ENCODE measurements at regions not wholly inside any gene's neighbourhood (a gene's known extent, or its start where the extent isn't known, plus 50 kb on each side); places are given as distances from the start of the nearest gene placed in this dataset.

GRCh38 chr11:32039149-32039548 is 51.7 kb upstream of the RCN1 start:
- Histone ChIP-seq H3K36me3 (ENCODE audit: control insufficient read depth in 2 of 3, insufficient read depth in 3 of 3, low read length in 3 of 3) (no peaks in the 10 kb centered on the region), H3K9me3 (ENCODE audit: control insufficient read depth in 2 of 3, insufficient read depth in 1 of 3, low read length in 3 of 3) (no peaks in the 10 kb centered on the region), H3K4me3 (ENCODE audit: low read length in 3 of 3) (no peak overlapping the region), H3K27me3 (ENCODE audit: control insufficient read depth, insufficient read depth, low read length) (no peaks in the 10 kb centered on the region), H3K27ac (ENCODE audit: low read depth in 2 of 2, low read length in 2 of 2) (no peak overlapping the region), H3K9ac (ENCODE audit: low read length in 3 of 3) (no peak overlapping the region), H3K4me1 (ENCODE audit: control insufficient read depth in 2 of 3, insufficient read depth in 2 of 3, low read depth in 1 of 3, low read length in 3 of 3) (no peaks in the 10 kb centered on the region)
- intact Hi-C loops (cut with DNase I): no loop called here
- DNase-seq (no peak), FAIRE-seq (no peak)
- TF ChIP-seq CTCF (IDR thresholded peaks at IDR 0.05; ENCODE audit: borderline replicate concordance, extremely low read depth, insufficient read depth): no peak

- H3K9me3 ChIP-seq (ENCODE audit: control insufficient read depth in 2 of 3, insufficient read depth in 1 of 3, low read length in 3 of 3): no peaks in the 10 kb centered on the region
- no peaks in the 10 kb centered on the region for H3K27me3 ChIP-seq (ENCODE audit: control insufficient read depth, insufficient read depth, low read length)
- no peaks in the 10 kb centered on the region for H3K36me3 ChIP-seq (ENCODE audit: control insufficient read depth in 2 of 3, insufficient read depth in 3 of 3, low read length in 3 of 3)
- no peak for TF ChIP-seq CTCF (IDR thresholded peaks at IDR 0.05; ENCODE audit: borderline replicate concordance, extremely low read depth, insufficient read depth)
- no peak overlapping the region for H3K9ac ChIP-seq (ENCODE audit: low read length in 3 of 3)
- DNase-seq (no peak), FAIRE-seq (no peak)
- no peak overlapping the region for H3K27ac ChIP-seq (ENCODE audit: low read depth in 2 of 2, low read length in 2 of 2)
- no peaks in the 10 kb centered on the region for H3K4me1 ChIP-seq (ENCODE audit: control insufficient read depth in 2 of 3, insufficient read depth in 2 of 3, low read depth in 1 of 3, low read length in 3 of 3)
- intact Hi-C loops (cut with DNase I): no loop called here
- H3K4me3 ChIP-seq (ENCODE audit: low read length in 3 of 3): no peak overlapping the region
Observed at GRCh38 chr11:32034680-32035079, 56.2 kb upstream of the RCN1 start.

GRCh38 chr11:32034149-32034548 is 56.7 kb upstream of the RCN1 start:
- Histone ChIP-seq H3K36me3 (ENCODE audit: control insufficient read depth in 2 of 3, insufficient read depth in 3 of 3, low read length in 3 of 3) (no peaks in the 10 kb centered on the region), H3K27ac (ENCODE audit: low read depth in 2 of 2, low read length in 2 of 2) (no peak overlapping the region), H3K9me3 (ENCODE audit: control insufficient read depth in 2 of 3, insufficient read depth in 1 of 3, low read length in 3 of 3) (no peaks in the 10 kb centered on the region), H3K27me3 (ENCODE audit: control insufficient read depth, insufficient read depth, low read length) (no peaks in the 10 kb centered on the region), H3K9ac (ENCODE audit: low read length in 3 of 3) (no peak overlapping the region), H3K4me1 (ENCODE audit: control insufficient read depth in 2 of 3, insufficient read depth in 2 of 3, low read depth in 1 of 3, low read length in 3 of 3) (no peaks in the 10 kb centered on the region), H3K4me3 (ENCODE audit: low read length in 3 of 3) (no peak overlapping the region)
- no peak for FAIRE-seq
- no peak for TF ChIP-seq CTCF (IDR thresholded peaks at IDR 0.05; ENCODE audit: borderline replicate concordance, extremely low read depth, insufficient read depth)
- no peak for DNase-seq
- intact Hi-C loops (cut with DNase I): no loop called here

GRCh38 chr11:32033491-32033890 is 57.4 kb upstream of the RCN1 start:
- TF ChIP-seq CTCF (IDR thresholded peaks at IDR 0.05; ENCODE audit: borderline replicate concordance, extremely low read depth, insufficient read depth): no peak
- no peak for DNase-seq
- no peak overlapping the region for H3K4me3 ChIP-seq (ENCODE audit: low read length in 3 of 3)
- no peaks in the 10 kb centered on the region for H3K27me3 ChIP-seq (ENCODE audit: control insufficient read depth, insufficient read depth, low read length)
- no peaks in the 10 kb centered on the region for H3K4me1 ChIP-seq (ENCODE audit: control insufficient read depth in 2 of 3, insufficient read depth in 2 of 3, low read depth in 1 of 3, low read length in 3 of 3)
- no peaks in the 10 kb centered on the region for H3K9me3 ChIP-seq (ENCODE audit: control insufficient read depth in 2 of 3, insufficient read depth in 1 of 3, low read length in 3 of 3)
- intact Hi-C loops (cut with DNase I): no loop called here
- H3K27ac ChIP-seq (ENCODE audit: low read depth in 2 of 2, low read length in 2 of 2): no peak overlapping the region
- no peak overlapping the region for H3K9ac ChIP-seq (ENCODE audit: low read length in 3 of 3)
- H3K36me3 ChIP-seq (ENCODE audit: control insufficient read depth in 2 of 3, insufficient read depth in 3 of 3, low read length in 3 of 3): no peaks in the 10 kb centered on the region
- FAIRE-seq: no peak
